ENCODE measurements at regions not wholly inside any gene's neighbourhood (a gene's known extent, or its start where the extent isn't known, plus 50 kb on each side); places are given as distances from the start of the nearest gene placed in this dataset.

- no peaks in the 10 kb centered on the region for H3K4me1 ChIP-seq (ENCODE audit: control insufficient read depth, insufficient read depth, low read length)
Observed at GRCh38 chr3:59450946-59451763, 401.3 kb upstream of the CFAP20DC start.

DNA sequence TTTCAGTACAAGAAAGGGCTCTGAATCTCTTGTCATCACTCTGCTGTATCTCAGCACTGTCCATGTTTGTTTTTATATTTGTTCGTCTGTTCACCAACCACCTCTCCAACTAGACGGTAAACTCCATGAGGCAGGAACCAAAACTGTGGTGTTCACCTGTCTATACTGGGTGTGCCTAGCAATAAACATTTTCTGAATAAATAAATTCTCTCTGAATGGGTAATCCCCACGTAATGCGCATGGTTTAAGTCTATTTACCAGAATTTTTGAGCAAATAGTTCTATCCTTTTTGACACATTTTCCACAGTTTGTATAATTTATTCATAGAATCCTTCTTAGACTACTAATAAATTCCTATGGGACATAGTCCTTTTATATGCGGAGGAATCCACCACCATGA is 400.6 kb upstream of the CFAP20DC start:
- Histone ChIP-seq H3K9ac (ENCODE audit: low read depth, low read length) (no peak overlapping the region), H3K27me3 (ENCODE audit: control insufficient read depth, insufficient read depth, low read length) (peaks cover 11% of the 10 kb centered on the region), H3K4me3 (ENCODE audit: low read depth, low read length) (no peak overlapping the region), H3K9me3 (ENCODE audit: control insufficient read depth, insufficient read depth, low read length) (no peaks in the 10 kb centered on the region), H3K36me3 (ENCODE audit: control insufficient read depth, insufficient read depth, low read length) (no peaks in the 10 kb centered on the region), H3K4me1 (ENCODE audit: control insufficient read depth, insufficient read depth, low read length) (no peaks in the 10 kb centered on the region)

More at GRCh38 chr3:59450946-59451763, 401.3 kb upstream of the CFAP20DC start:
- Histone ChIP-seq H3K36me3 (ENCODE audit: control insufficient read depth, insufficient read depth, low read length) (no peaks in the 10 kb centered on the region), H3K27me3 (ENCODE audit: control insufficient read depth, insufficient read depth, low read length) (peaks cover 7% of the 10 kb centered on the region), H3K9ac (ENCODE audit: low read depth, low read length) (no peak overlapping the region), H3K4me3 (ENCODE audit: low read depth, low read length) (no peak overlapping the region), H3K9me3 (ENCODE audit: control insufficient read depth, insufficient read depth, low read length) (no peaks in the 10 kb centered on the region)

GRCh38 chr3:59446775-59447465 is 397.1 kb upstream of the CFAP20DC start:
- no peaks in the 10 kb centered on the region for H3K4me1 ChIP-seq (ENCODE audit: control insufficient read depth, insufficient read depth, low read length)
- no peaks in the 10 kb centered on the region for H3K36me3 ChIP-seq (ENCODE audit: control insufficient read depth, insufficient read depth, low read length)
- no peak overlapping the region for H3K4me3 ChIP-seq (ENCODE audit: low read depth, low read length)
- no peak overlapping the region for H3K9ac ChIP-seq (ENCODE audit: low read depth, low read length)
- H3K27me3 ChIP-seq (ENCODE audit: control insufficient read depth, insufficient read depth, low read length), result peaks cover 46% of the 10 kb centered on the region
- no peaks in the 10 kb centered on the region for H3K9me3 ChIP-seq (ENCODE audit: control insufficient read depth, insufficient read depth, low read length)

DNA sequence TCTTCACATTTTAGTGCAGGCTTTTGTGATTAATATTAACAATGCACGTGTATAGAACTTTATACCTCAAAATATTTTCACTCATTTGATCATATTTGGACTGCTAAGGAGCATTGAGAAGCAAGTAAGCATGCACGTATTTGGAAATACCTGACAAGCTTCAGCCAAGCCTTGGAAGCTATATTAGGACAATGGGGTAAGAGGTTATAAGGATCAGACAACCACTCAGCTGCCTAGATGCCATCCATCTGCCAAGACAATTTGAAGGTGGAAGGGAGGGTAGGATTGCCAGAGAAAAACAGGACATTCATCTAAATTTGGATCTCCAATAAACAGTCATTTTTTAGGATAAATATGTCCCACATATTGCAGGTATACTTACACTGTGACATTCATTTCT is 394.9 kb upstream of the CFAP20DC start:
- no peaks in the 10 kb centered on the region for H3K4me1 ChIP-seq (ENCODE audit: control insufficient read depth, insufficient read depth, low read length)
- no peaks in the 10 kb centered on the region for H3K36me3 ChIP-seq (ENCODE audit: control insufficient read depth, insufficient read depth, low read length)
- peaks cover 69% of the 10 kb centered on the region for H3K27me3 ChIP-seq (ENCODE audit: control insufficient read depth, insufficient read depth, low read length)
- H3K9ac ChIP-seq (ENCODE audit: low read depth, low read length), result no peak overlapping the region
- H3K4me3 ChIP-seq (ENCODE audit: low read depth, low read length), result no peak overlapping the region
- H3K9me3 ChIP-seq (ENCODE audit: control insufficient read depth, insufficient read depth, low read length), result no peaks in the 10 kb centered on the region

- Histone ChIP-seq H3K4me3 (ENCODE audit: low read depth, low read length) (no peak overlapping the region), H3K9me3 (ENCODE audit: control insufficient read depth, insufficient read depth, low read length) (no peaks in the 10 kb centered on the region), H3K4me1 (ENCODE audit: control insufficient read depth, insufficient read depth, low read length) (no peaks in the 10 kb centered on the region), H3K27me3 (ENCODE audit: control insufficient read depth, insufficient read depth, low read length) (peaks cover 73% of the 10 kb centered on the region), H3K36me3 (ENCODE audit: control insufficient read depth, insufficient read depth, low read length) (no peaks in the 10 kb centered on the region), H3K9ac (ENCODE audit: low read depth, low read length) (no peak overlapping the region)
Observed at GRCh38 chr3:59444294-59444671, 394.5 kb upstream of the CFAP20DC start.

DNA sequence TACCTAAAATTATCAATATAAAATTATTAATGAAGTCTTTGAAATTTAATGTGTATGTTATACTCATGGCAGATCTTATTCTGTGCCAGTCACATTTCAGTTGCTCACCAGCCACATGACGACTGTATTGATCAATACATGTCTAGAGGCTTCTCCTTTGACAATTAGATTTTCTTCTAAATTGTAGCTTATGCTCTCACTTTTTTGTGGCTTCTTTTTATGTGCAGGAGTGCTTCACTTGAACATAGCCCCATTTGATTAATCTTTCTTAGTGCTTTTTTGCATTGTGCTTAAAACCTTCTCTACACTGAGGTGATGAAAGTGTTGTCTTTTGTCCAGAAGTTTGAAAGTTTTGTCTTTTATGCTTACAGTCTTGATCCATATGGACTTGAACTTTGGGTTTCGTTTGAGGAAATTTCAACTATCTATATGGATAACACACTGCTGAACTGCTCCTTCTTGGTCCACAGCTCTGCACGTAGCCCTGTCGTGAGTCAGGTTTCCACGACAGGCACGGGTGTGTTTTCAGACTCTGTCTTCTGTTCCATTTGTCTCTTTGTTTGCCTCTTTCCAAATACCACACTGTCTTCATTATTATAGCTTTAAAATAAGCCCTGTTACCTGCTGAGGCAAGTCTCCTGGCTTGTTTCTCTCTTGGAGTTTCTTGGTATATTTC is 393.9 kb upstream of the CFAP20DC start:
- Histone ChIP-seq H3K4me1 (ENCODE audit: control insufficient read depth, insufficient read depth, low read length) (no peaks in the 10 kb centered on the region), H3K9me3 (ENCODE audit: control insufficient read depth, insufficient read depth, low read length) (no peaks in the 10 kb centered on the region), H3K27me3 (ENCODE audit: control insufficient read depth, insufficient read depth, low read length) (peaks cover 78% of the 10 kb centered on the region), H3K9ac (ENCODE audit: low read depth, low read length) (no peak overlapping the region), H3K36me3 (ENCODE audit: control insufficient read depth, insufficient read depth, low read length) (no peaks in the 10 kb centered on the region), H3K4me3 (ENCODE audit: low read depth, low read length) (no peak overlapping the region)

- Histone ChIP-seq H3K4me1 (ENCODE audit: control insufficient read depth, insufficient read depth, low read length) (no peaks in the 10 kb centered on the region), H3K9ac (ENCODE audit: low read depth, low read length) (no peak overlapping the region), H3K36me3 (ENCODE audit: control insufficient read depth, insufficient read depth, low read length) (no peaks in the 10 kb centered on the region), H3K4me3 (ENCODE audit: low read depth, low read length) (no peak overlapping the region), H3K9me3 (ENCODE audit: control insufficient read depth, insufficient read depth, low read length) (no peaks in the 10 kb centered on the region), H3K27me3 (ENCODE audit: control insufficient read depth, insufficient read depth, low read length) (peaks cover 85% of the 10 kb centered on the region)
Observed at GRCh38 chr3:59442046-59442445, 392.2 kb upstream of the CFAP20DC start.

GRCh38 chr3:59440285-59441028 is 390.6 kb upstream of the CFAP20DC start:
- H3K4me1 ChIP-seq (ENCODE audit: control insufficient read depth, insufficient read depth, low read length), result no peaks in the 10 kb centered on the region
- peaks cover 88% of the 10 kb centered on the region for H3K27me3 ChIP-seq (ENCODE audit: control insufficient read depth, insufficient read depth, low read length)
- no peaks in the 10 kb centered on the region for H3K36me3 ChIP-seq (ENCODE audit: control insufficient read depth, insufficient read depth, low read length)
- no peak overlapping the region for H3K9ac ChIP-seq (ENCODE audit: low read depth, low read length)
- H3K4me3 ChIP-seq (ENCODE audit: low read depth, low read length), result no peak overlapping the region
- H3K9me3 ChIP-seq (ENCODE audit: control insufficient read depth, insufficient read depth, low read length), result no peaks in the 10 kb centered on the region

DNA sequence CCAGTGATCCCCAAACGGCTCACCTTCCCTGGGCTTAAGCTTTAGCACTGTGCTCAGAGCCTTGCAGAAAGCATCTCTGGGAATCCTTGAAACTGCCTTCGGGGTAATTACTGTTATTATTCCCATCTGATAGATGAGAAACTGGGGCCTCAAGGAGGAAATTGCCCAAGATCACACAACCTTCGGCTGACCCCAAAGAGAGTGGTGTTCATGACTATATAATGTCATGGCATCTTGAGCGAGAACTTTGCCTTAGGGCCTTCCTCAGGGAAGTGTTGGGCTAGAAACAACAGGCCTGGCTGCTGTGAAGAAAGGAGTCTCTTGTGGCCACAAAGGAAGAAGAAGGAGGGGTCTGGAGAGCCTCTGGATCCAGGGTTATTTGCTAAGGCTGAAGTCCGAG is 388.7 kb upstream of the CFAP20DC start:
- Histone ChIP-seq H3K4me1 (ENCODE audit: control insufficient read depth, insufficient read depth, low read length) (no peaks in the 10 kb centered on the region), H3K9me3 (ENCODE audit: control insufficient read depth, insufficient read depth, low read length) (no peaks in the 10 kb centered on the region), H3K36me3 (ENCODE audit: control insufficient read depth, insufficient read depth, low read length) (no peaks in the 10 kb centered on the region), H3K9ac (ENCODE audit: low read depth, low read length) (no peak overlapping the region), H3K4me3 (ENCODE audit: low read depth, low read length) (no peak overlapping the region), H3K27me3 (ENCODE audit: control insufficient read depth, insufficient read depth, low read length) (peaks cover 74% of the 10 kb centered on the region)

DNA sequence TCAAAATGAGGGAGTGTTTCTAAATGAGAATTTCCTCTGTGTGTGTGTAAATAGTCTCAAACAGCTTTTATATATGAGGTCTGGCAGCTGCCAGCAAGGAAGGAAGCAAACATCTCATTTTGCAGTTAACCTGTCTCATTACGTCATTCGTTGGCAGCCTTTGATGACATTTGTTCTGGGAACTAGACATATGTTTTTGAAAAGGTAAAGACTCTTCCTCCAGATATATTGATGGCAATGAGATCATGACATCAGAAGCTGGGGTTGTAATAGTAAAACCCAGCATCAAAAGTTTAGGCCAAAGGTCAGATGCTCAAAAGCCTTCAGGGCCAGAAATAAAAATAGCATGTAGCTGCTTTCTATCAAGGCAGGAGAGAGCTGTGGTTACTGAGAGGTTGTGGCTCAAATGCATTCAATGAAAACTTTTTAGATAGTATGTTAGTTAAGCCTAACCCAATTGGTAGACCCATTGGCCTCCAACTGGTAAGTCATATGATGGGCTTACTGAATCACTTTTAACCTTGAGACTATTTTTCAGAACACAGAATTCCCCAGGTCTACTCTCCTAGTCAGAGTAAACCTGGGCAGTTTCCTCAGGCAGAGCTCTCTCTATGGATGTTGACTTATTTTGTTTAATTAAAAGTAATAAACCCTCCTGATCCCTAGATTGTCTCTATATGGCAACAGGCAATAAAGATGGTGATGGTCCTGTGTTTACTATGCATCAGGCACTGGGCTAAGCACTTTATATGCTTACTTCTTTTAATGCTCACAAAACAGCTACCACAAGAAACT is 386.5 kb upstream of the CFAP20DC start:
- H3K27me3 ChIP-seq (ENCODE audit: control insufficient read depth, insufficient read depth, low read length), result peaks cover 53% of the 10 kb centered on the region
- H3K9ac ChIP-seq (ENCODE audit: low read depth, low read length), result no peak overlapping the region
- H3K4me1 ChIP-seq (ENCODE audit: control insufficient read depth, insufficient read depth, low read length), result no peaks in the 10 kb centered on the region
- no peaks in the 10 kb centered on the region for H3K9me3 ChIP-seq (ENCODE audit: control insufficient read depth, insufficient read depth, low read length)
- H3K4me3 ChIP-seq (ENCODE audit: low read depth, low read length), result no peak overlapping the region
- no peaks in the 10 kb centered on the region for H3K36me3 ChIP-seq (ENCODE audit: control insufficient read depth, insufficient read depth, low read length)

DNA sequence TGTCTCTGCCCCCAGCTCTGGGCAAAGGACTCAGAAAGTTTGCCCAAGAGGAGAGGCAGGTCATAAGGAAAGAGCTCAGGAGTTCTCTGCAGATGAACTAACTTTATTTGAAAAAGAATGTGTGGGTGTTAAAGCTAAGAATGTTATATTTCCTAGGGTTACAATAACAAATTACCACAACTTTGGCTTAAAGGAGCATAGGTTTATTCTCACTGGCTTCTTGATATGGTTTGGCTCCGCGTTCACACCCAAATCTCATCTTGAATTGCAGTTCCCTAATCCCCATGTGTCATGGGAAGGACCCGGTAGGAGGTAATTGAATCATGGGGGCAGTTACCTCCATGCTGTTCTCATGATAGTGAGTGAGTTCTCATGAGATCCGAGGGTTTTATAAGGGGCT is 383.7 kb upstream of the CFAP20DC start:
- Histone ChIP-seq H3K36me3 (ENCODE audit: control insufficient read depth, insufficient read depth, low read length) (no peaks in the 10 kb centered on the region), H3K9me3 (ENCODE audit: control insufficient read depth, insufficient read depth, low read length) (no peaks in the 10 kb centered on the region), H3K4me3 (ENCODE audit: low read depth, low read length) (no peak overlapping the region), H3K9ac (ENCODE audit: low read depth, low read length) (no peak overlapping the region), H3K27me3 (ENCODE audit: control insufficient read depth, insufficient read depth, low read length) (peaks cover 25% of the 10 kb centered on the region), H3K4me1 (ENCODE audit: control insufficient read depth, insufficient read depth, low read length) (no peaks in the 10 kb centered on the region)

Data from iPS-15b (cell line).